T follicular helper cell (primary cell): ENCODE measurements at regions not wholly inside any gene's neighbourhood (a gene's known extent, or its start where the extent isn't known, plus 50 kb on each side); places are given as distances from the start of the nearest gene placed in this dataset.

Experiments
- DNase-seq: peaks from one replicate; pipeline ENCODE4 v3.0.0-alpha.2; 2020; ENCODE audit warnings: low read depth

DNA sequence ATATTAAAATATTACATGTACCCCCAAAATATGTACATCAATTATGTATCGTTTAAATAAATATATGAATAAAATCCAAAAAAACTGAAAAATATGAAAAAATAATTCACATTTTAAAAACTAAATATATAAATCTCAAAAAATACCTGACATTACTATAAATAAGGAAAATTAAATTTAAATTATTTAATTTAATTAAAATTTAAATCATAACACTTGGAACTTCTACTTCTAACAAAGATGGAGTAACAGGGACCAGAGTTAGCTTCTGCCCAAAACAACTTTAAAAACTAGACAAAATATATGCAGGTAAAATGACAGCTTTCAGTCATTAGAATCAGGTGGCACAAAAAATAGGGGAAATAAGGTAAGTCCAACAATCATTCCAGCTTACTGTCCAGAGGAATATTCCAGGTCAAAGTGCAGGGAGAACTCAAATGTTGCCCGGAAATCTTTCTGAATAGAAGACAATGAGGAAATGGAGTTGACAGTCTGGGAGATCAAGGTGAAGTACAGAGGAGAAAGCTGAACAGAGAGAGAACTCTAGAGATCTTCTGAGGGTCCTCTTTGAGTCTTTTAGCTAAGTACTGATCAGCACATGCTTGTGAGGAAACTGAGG, 207.7 kb upstream of the ATP11B start:
- DNase-seq: no peak

DNA sequence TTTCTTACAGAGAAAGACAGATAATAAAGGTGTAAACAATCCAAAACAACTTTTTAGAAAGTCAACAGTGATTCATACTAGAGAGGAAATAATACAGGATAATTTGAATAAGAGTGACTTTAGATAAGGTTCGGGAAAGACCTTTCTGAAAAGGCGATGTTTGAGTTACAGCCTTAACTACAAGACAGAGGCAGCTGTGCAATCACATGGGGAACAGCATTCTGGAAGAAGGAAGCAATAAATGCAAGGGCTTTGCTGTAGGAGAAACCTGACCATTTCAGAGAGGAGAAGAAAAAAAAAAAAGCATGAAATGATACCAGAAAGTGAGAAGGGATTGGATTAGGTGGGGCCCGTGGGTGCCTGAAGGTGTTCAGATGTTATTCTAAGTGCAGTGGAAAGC, 200.6 kb upstream of the ATP11B start:
- no peak for DNase-seq

DNA sequence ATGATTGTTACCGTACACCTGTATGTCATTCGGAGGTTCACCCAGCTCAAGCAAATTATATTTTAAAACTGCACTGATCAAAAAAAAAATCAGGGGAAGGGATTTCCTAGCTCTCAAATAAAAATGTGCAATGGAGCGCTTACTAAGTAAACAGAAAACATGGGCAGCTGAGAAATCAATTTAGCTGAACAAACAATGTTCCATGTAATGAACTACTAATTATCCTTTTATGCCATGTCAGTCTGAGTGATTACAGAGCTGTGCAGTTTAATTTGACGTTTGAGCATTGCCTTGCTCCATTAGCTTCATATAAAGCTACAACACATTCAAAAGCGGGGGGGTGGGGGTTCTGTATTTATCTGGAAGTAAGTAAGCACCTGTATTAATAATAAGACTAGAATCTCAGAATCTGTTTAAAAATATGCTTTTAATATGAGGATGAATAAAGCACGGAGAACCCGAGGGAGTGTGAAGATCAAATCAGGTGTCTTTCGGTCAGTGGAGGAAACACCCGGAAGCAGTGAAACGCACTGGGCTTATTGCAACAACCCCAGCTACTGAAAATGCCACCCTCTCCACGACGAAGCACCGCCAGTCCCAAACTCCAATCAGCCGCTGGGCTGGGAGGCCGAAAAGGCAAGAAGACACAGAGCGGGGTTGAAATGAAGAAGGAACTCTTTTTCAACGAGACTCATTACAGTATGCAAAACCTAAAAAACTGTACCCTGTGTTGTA, 196.5 kb upstream of the ATP11B start:
- no peak for DNase-seq

DNA sequence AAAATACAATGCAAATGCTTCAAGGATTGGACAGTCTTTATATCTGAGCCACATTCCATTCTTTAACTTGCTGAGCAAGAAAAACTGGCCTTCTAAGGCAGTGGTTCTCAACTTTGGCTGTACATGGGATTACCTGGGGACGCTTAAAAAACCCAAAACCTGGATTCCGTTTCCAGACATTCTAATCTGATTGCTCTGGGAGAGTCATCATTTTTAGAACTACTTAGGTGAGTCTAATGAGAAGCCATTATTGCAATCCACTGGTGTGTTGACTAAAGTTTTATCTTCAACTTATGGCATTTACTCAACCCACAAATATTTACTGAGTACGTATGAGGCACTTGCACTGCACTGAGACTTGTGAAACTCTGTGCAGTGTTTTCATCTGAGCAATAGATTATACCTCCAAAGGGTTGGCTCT, 195.7 kb upstream of the ATP11B start:
- DNase-seq: no peak

DNA sequence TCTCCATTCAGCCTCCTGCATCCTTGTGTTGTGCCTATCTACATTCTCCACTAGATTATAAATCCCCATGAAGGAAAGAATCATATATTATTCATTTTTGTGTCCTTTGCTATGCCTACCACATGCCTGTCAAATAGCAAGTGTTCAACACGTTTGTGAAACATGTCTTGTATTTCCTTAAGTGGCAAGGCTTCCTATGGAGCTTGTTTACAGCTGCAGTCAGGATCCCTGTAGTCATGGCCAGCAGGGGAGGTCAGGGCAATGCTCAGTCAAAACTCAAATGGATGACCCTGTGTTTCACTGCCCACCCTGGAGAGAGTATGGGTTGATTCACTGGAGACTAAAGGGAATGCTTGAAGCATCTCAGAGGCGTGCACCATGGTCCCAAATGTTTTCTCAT, 191.7 kb upstream of the ATP11B start:
- no peak for DNase-seq

DNA sequence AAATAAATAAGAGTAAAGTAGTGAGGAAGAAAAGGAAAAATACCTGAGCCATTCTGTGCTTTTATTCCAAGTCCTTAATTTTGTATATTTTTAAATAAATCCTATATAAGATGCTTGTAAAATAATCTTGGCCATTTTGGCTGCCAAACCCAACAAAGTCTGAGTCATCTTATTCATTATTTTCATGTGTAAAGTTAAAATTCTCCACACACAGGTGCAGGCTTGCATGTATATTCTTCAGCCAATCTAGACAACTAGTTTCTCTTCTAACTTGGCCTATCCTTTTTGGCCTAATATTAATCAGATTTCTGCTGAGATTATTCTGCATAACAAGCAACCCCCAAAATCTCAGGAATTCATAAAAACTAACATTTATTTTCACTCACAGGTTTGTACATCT, 189.8 kb upstream of the ATP11B start:
- DNase-seq: no peak

DNA sequence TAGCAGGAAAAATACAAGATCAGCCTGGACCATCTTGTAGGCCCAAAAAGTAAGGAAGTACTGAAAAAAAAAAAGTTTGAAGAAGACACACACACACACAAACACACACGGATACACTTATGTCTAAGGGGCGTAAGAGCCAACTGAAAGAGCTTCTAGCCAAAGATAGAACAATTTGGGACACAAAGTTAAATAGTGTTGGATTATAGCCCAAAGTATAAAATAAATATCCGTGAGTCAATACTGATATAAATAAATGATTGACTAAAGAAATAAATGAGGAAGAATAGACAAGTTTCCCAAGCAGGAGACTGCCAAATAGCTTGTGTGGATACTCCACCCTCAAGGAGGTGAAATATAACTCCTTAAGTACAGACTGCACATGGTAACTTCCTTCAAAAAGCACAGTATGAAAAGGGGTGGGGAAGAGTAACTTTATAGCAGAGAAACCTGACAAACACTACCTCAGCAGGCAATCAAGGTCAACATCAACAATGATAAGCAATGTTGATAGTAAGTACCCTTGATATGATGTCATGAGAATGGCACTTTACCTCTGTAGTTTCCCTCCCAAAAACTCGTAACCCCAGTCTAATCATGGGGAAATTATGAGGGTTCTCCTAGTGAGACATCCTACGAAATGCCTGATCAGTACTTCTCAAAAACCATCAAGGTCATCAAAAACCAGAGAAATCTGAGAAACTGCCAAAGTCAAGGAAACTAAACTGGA, 187.3 kb upstream of the ATP11B start:
- DNase-seq: no peak

DNA sequence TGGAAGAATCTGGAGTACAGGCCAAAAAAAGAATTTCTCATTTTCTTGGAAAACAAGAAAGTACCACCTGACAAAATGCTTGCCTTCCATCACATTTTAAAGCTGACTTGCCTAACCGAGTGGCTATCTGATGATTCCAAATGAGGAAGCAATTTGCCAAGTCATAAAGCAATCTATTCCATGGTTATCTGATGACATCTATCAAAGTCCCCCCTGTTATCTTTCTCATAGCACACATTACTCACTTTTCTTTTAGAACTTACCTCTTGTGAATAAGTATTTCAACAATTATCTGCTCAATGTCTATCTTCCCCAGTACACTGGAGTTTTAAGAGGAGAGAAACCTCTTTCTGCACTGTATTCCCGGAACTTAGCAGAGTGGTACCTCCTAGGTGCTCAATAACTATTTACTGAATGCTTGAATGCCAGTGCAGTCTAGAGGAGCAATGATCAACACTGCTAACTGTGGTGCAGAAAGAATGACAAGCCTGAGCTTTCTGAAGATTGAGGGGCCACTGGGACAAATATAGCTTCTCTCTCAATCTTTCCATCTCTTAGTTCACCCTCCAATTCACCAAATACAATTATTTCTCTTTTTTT, 186.3 kb upstream of the ATP11B start:
- DNase-seq: no peak

DNA sequence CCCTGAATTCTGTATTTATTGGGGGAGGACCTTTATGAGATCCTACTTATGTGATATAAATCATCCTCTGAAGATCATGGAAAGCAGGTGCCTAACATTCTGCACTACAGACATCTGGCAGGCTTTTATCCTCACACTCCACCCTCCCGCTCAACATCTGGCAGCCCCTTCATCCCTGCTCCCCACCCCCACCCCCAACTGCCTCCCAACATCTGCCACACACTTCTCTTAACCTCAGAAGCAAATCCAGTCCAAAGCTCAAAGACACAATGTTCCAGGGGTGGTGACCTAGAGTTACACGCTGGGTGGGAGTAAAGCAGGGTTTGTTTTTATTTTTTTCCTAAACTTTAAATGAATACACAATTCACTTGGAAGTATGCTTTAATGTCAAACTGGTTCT, 184.5 kb upstream of the ATP11B start:
- no peak for DNase-seq

DNA sequence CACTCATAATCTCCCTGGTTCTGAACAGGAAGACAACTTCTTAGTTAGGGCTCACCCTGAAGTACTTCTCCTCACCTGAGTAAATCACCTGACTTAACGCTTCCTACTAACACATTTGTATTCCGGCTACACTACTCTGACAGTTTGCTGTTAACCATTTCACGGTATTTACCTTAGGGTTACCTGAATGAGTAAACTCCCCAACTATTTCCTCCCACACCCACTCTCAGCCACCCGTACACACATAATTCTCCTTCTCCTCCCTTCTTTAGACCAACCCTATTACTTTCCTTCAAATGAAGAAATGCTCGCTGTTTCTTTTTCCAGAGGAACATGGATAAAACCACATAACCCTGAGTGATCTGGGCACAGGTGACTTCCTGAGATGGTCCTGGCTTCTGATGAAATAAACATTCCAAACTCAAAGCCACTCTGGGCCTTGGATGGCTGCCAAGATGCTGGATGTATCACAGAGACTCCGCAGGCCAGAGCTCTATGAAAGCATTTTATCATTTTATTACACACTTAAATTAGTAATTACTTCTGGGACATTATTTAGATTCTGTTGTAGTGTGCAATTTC, 183.6 kb upstream of the ATP11B start:
- no peak for DNase-seq

DNA sequence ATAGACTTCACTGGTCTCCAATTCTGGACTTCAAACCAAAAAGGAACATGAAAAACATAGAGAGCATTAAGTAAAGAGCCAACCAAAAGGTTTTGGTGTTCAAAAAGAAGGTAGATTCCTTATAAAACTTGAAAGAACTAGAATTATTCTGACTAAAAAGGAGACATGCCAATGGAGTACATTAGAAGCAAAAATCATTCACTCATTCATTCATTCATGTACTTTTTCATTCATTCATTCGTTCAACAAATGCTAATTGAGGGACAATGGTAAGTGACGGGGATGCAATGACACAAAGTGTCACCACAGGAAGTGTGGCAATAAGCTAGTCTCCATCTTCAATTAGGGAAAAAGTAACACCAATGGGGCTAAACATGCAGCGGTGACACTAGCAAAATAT, 181.0 kb upstream of the ATP11B start:
- DNase-seq: no peak

DNA sequence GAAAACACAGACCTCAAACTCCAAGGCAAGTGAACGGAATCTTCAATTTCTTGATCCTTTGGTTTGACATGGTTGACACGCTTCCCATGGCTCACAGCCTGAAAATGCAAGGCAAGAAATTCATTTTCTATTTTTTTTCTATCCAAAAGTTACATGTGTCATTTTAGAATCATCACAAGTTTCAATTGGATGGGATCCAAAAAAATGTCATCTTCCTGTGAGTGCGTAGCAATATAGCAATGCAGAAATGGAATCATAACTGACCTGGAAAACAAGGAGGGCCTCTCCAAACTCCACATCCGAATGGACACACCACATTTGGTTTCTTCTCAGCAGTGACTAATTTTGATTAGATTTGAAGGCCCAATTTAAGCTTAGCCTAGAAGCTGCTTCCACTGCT, 175.8 kb upstream of the ATP11B start:
- DNase-seq: no peak

DNA sequence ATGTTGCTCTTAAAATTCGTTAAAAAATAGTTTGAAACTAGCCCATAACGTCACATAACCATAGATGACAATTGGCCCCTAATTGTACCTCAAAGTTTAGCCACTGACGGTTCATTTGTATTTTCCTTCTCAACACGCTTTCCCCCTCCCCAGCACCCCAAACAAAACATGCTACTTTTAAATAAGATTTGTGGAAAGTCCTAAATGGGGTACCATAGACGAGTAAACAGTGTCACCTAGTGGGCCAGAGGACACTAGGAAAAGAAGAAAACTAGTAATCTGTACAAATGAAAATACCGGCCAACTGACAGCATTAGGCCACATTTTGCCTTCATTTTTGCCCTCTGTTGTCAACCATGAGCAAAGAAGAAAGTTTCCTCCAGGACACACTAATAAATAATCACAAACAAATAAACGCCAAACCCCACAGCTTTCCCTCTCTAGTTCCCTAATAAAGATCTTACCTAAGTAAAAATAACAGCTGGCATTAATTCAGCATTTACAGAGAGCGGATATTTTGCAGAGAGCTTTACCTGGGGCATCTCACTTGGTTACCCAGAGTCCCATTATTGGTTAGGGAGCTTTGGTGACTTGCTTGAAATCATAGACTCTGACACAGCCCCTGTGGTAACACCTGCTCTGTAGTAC, 175.1 kb upstream of the ATP11B start:
- no peak for DNase-seq

DNA sequence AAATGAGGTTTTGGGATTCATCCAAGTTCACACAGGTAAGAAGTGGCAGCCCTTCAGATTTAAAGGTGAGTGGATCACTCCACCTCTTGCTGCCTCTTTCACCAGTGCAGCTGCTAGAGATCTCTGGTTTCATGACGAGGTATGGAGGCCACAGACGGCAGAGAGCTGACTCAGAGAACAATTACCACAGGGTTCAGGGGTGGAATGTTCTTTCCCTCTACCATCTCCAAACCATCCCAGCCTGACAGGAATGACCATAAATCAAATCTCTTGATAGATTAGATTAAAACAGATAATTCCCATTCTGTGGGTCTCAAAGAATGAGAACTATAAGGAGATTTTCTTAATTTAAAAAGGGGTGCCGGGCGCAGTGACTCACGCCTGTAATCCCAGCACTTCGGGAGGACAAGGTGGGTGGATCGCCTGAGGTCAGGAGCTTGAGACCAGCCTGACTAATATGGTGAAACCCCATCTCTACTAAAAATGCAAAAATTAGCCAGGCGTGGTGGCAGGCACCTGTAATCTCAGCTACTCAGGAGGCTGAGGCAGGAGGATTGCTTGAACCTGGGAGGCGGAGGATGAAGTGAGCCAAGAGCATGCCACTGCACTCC, 174.2 kb upstream of the ATP11B start:
- DNase-seq: no peak

DNA sequence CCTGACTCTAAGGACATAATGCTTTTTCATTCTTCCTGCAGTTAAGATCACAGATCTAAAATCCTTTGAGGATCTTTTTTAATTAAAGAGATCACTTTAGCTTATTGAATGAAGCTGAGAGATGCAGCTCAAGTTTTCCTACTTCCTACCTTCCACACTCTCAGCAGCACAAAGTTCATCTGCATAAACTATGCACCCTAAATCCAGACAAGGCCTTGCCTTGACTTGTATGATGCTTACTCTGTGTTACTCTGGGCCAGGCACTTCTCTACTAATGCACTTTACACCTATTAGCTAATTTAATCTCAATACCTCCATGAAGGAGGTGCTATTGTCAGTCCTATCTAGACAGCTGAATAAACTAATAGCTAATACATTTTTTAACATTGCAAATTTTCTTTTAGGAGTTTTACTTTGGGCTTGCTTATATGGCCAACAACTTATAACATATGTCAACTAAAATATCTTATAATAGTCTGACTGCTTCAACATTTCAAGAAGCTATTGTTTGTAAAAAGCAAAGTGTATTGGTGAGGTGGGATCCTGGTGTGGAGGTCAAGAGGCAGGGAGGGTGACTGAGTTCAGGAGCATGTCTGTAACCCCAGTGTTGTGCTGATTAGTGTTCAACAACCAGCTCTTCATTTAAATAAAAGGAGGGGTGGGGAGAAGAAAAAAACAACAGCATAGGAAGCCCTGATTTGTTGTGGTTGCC, 172.4 kb upstream of the ATP11B start:
- DNase-seq: no peak

DNA sequence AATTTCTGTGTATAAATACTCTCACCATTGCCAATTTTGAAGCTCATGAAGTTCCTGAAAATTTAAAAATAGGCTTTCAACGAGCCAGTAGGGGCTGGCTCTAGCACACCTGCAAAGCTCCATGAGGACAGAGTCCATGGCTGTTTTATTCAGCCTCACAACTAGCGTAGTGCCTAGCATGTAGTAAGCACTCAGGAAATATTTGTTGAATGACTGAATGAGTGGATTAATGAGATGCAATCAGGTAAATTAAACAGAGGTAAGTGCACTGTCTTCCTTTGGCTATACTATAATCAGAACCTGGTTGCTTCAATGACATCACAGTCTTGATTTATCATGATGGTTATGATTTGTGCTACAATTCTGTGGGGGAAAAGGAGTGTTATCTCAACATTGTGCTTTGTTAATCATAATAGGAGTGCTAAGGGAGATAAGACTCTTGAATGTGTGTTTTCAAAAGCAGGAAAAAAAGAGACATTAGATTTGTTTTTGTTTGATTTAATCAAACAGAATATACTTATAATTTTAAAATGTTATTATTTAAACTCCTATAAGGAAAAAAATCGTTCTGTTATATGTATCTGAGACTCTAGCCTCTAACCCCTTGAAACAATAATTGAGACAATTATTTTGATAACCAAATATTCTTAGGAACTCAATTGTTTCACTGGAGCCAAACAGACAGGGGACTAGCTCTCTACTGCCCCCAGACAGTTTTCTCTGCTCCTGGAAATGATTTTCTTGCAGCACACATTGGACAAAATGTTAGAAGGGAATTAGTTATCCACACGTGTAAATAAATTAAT, 171.7 kb upstream of the ATP11B start:
- no peak for DNase-seq

DNA sequence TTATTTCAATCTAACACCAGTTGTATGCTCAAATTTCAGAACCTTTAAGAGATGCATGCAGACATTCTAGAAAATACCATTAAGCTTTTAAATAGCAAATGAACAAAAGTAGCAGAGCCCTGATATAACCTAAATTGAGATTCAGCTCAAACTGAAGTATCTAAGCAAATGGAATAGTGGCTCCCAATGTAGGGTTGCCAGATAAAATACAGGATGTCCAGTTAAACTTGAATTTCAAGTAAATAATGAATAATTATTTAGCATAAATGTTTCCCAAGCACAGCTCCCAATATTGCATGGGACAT, 171.1 kb upstream of the ATP11B start:
- no peak for DNase-seq

DNA sequence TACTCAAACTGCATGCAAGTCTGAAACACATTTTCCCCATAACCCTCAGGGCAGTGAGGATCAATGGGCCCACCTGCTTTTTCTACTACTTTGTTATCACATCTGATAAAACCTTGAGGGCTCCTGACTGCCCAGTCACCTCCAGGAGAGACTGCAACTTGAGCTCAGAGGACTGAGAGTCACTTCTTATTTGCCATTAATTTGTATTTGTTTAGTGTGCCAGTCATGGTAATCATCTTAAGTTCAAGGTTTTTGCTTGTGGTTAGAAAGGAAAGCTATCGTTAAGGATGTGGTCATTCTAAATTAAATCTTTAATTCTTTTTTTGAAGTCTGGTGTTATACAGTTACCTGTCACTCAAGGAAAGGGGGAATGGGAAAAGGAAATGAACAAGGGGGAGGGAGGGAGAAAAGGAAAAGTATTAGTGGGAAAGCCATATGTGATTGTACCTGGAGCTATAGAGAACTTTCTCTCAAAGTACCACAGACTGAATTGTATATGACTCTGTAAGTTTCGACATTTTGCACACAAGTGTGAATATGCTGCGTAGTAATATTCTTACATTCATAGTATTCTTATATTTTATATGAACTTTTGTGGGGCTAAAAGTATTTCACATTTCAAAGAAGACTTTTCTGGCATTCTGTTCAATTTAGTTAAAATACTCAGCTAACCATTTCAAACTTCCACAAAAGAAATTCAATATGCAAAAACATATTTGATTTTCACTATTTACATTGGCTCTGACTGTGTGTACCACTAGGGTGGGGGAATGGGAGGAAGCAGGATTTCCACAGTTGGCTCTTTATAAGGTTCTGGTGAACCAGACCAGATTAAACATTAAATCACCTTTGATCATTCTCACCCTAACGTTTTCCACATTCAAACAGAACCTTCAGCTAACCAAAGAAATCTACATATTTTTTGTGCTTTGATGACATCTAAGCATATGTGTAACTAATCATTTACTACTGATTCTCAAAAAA, 166.5 kb upstream of the ATP11B start:
- DNase-seq: no peak

DNA sequence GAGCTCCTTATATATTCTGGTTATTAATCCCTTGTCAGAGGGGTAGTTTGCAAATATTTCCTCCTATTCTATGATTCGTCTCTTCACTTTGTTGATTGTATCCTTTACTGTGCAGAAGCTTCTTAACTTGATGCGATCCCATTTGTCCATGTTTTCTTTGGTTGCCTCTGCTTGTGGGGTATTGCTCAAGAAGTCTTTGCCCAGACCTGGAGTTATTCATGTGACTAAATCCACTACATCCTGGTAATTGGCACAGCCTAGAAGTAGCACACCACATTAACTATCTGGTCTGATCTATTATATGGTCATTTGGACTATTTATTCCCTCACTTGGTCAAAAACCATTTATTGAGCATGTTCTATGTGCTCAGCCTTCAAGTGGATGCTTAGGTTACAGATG, 164.8 kb upstream of the ATP11B start:
- no peak for DNase-seq
